ENCODE measurements at regions not wholly inside any gene's neighbourhood (a gene's known extent, or its start where the extent isn't known, plus 50 kb on each side); places are given as distances from the start of the nearest gene placed in this dataset.
A peak's percentile ranks its signal among the peaks of the same experiment; 100 is the strongest.

- H3K9ac ChIP-seq (ENCODE audit: low read depth, low read length): no peak overlapping the region; the same call in 1 of the 2 replicates
- H3K56ac ChIP-seq (ENCODE audit: extremely low read depth, insufficient read depth, low read length): no peak overlapping the region
- DNase-seq (no peak), ATAC-seq (ENCODE audit: low read depth) (no peak)
- BruUV-seq (replicated peaks): no TSS peak
- no peaks in the 10 kb centered on the region for H3K9me3 ChIP-seq (ENCODE audit: control insufficient read depth, insufficient read depth, low read length)
- no peaks in the 10 kb centered on the region; the same call in none of the 2 replicates for H3K27me3 ChIP-seq (ENCODE audit: control insufficient read depth, insufficient read depth, low read length)
- H3K14ac ChIP-seq (replicated peaks; ENCODE audit: low read depth, low read length): no peak overlapping the region; the same call in 1 of the 2 replicates
- no peak overlapping the region for H3K27ac ChIP-seq (ENCODE audit: insufficient read depth, low read length)
- no peak overlapping the region for H3K18ac ChIP-seq (ENCODE audit: low read depth, low read length)
- 0 out of 2 replicates have a peak overlapping the region, but pooled peaks have one; percentile 59 for H3K23ac ChIP-seq (ENCODE audit: low read depth, low read length)
- H3K79me1 ChIP-seq (ENCODE audit: low read depth in 1 of 2, low read length in 2 of 2): peaks cover 5 to 20% of the 10 kb centered on the region in 2 experiments; a peak in 2 of 4 replicates
- no peak overlapping the region for H3K4me3 ChIP-seq (ENCODE audit: insufficient read depth, low read depth, low read length)
- H4K5ac ChIP-seq (ENCODE audit: low read depth, low read length): no peak overlapping the region
- no peak overlapping the region for H3K4ac ChIP-seq (ENCODE audit: low read depth, low read length)
- H3K36me3 ChIP-seq (ENCODE audit: control insufficient read depth, insufficient read depth, low read length): no peaks in the 10 kb centered on the region; the same call in 1 of the 2 replicates
- H3K4me2 ChIP-seq (ENCODE audit: low read depth, low read length): no peak overlapping the region
- H3K9me1 ChIP-seq (ENCODE audit: insufficient read depth, low read length): peaks cover 6% of the 10 kb centered on the region
- CTCF ChIA-PET: no interaction called here
- intact Hi-C loops (cut with micrococcal nuclease): loop anchor here (10.0 kb wide), 1 partner anchor 596 kb away; no protein-coding TSS in a partner anchor
- H4K8ac ChIP-seq (ENCODE audit: low read depth in 2 of 2, low read length in 2 of 2): no peak overlapping the region
- H2AFZ ChIP-seq (replicated peaks; ENCODE audit: low read length, poor library complexity): no peak overlapping the region
- H3K4me1 ChIP-seq (ENCODE audit: control insufficient read depth, insufficient read depth, low read length): peaks cover 1% of the 10 kb centered on the region; the same call in 1 of the 2 replicates
- H4K91ac ChIP-seq (ENCODE audit: insufficient read depth, low read depth, low read length): no peak overlapping the region
- H2AK9ac ChIP-seq (replicated peaks; ENCODE audit: low read depth, low read length, poor library complexity): no peak overlapping the region
- dilution Hi-C loops (cut with HindIII; ENCODE audit: low sequenced_read_pairs, unreplicated experiment): no loop called here
- H2BK20ac ChIP-seq (ENCODE audit: low read depth, low read length): no peak overlapping the region
- no peak overlapping the region for H2BK15ac ChIP-seq (ENCODE audit: low read depth, low read length)
- H4K20me1 ChIP-seq (ENCODE audit: insufficient read depth, low read length): no peaks in the 10 kb centered on the region
- H2BK5ac ChIP-seq (ENCODE audit: low read depth, low read length, poor library complexity, severe bottlenecking): no peak overlapping the region
- no peak overlapping the region for H2BK120ac ChIP-seq (ENCODE audit: low read depth, low read length)
- TF ChIP-seq MAFK (IDR thresholded peaks at IDR 0.05; ENCODE audit: low read depth, low read length) (no peak), ELK1 (IDR thresholded peaks at IDR 0.05; ENCODE audit: borderline replicate concordance, low read depth, low read length) (no peak), RCOR1 (IDR thresholded peaks at IDR 0.05; ENCODE audit: insufficient replicate concordance, low read length) (no peak), NFE2L2 (IDR thresholded peaks at IDR 0.05; ENCODE audit: low read depth, low read length) (no peak), MXI1 (IDR thresholded peaks at IDR 0.05; ENCODE audit: borderline replicate concordance, low read depth, low read length) (no peak), FOS (IDR thresholded peaks at IDR 0.05; ENCODE audit: low read depth, low read length) (no peak), USF2 (IDR thresholded peaks at IDR 0.05; ENCODE audit: low read depth, low read length) (no peak)
- in situ Hi-C loops (cut with MboI; ENCODE audit: low sequenced_read_pairs): no loop called here
- H2AK5ac ChIP-seq (ENCODE audit: low read depth, low read length): no peak overlapping the region
- no CpG with 5 or more reads among the region's 1 CpG for WGBS, 2 experiments (ENCODE audit: extremely low coverage in 2 of 2, insufficient read length in 1 of 2)
- POLR2A ChIA-PET (ENCODE audit: unreplicated experiment): no interaction called here
Measured at GRCh38 chrX:45778616-45779015, 577.9 kb upstream of the DIPK2B start.

All from IMR-90 (cell line).